WTC11 (cell line): ENCODE measurements at regions not wholly inside any gene's neighbourhood (a gene's known extent, or its start where the extent isn't known, plus 50 kb on each side); places are given as distances from the start of the nearest gene placed in this dataset.

Source experiments
- ATAC-seq: fragments of 200-7000 bp; cut with Tn5 transposase; 2 replicates; pipeline ENCODE4 v1.10.0; 2021; ENCODE audit warnings: mild to moderate bottlenecking, moderate library complexity
- CTCF ChIA-PET: fragments of 300-600 bp; sonication (Branson Sonifier 250); formaldehyde crosslinking; loops from one replicate; lab custom pipeline; 2021; ENCODE audit warnings: antibody characterized with exemption; lab: Charles Lee
- POLR2A ChIA-PET: fragments of 350-600 bp; sonication (Branson Sonifier 250); formaldehyde crosslinking; loops from one replicate; lab custom pipeline; 2021; ENCODE audit warnings: antibody characterized with exemption; lab: Charles Lee
- DNase-seq: peaks from one replicate; pipeline ENCODE4 v3.0.0; 2021; ENCODE audit warnings: low spot score
- H3K27ac Mint-ChIP-seq: 2 replicates; pipeline ENCODE4 v1.8.0; 2021; ENCODE audit warnings: mixed read lengths
- H3K27me3 Mint-ChIP-seq: 2 replicates; pipeline ENCODE4 v1.8.0; 2021; ENCODE audit warnings: low read depth, mild to moderate bottlenecking, moderate library complexity, mixed read lengths
- H3K36me3 Mint-ChIP-seq: 2 replicates; pipeline ENCODE4 v1.8.0; 2021; ENCODE audit warnings: mixed read lengths
- H3K4me1 Mint-ChIP-seq: 2 replicates; pipeline ENCODE4 v1.8.0; 2022; ENCODE audit warnings: mixed read lengths
- H3K4me3 Mint-ChIP-seq: 2 replicates; pipeline ENCODE4 v1.8.0; 2021; ENCODE audit warnings: mild to moderate bottlenecking, moderate library complexity, mixed read lengths
- H3K9me3 Mint-ChIP-seq: 2 replicates; pipeline ENCODE4 v1.8.0; 2021; ENCODE audit warnings: mixed read lengths
- AFF4 ChIP-seq: sonication (generic); formaldehyde crosslinking; IDR thresholded peaks from 2 replicates; pipeline ENCODE4 v1.8.1; 2023; ENCODE audit warnings: mild to moderate bottlenecking, missing genetic modification reagents, borderline replicate concordance
- CTCF ChIP-seq: fragments of 200-600 bp; IDR thresholded peaks from 2 replicates; pipeline ENCODE4 v1.8.0; 2022; ENCODE audit warnings: antibody characterized with exemption
- ELF4 ChIP-seq: sonication (generic); formaldehyde crosslinking; IDR thresholded peaks from 2 replicates; pipeline ENCODE4 v1.8.1; 2022; ENCODE audit warnings: low read depth, mild to moderate bottlenecking, moderate library complexity, missing genetic modification reagents
- FOXK1 ChIP-seq: sonication (generic); formaldehyde crosslinking; IDR thresholded peaks from 2 replicates; pipeline ENCODE4 v1.8.0; 2022; ENCODE audit warnings: mild to moderate bottlenecking, moderate library complexity, missing genetic modification reagents
- GABPB1 ChIP-seq: sonication (generic); formaldehyde crosslinking; IDR thresholded peaks from 2 replicates; pipeline ENCODE4 v1.8.1; 2023; ENCODE audit warnings: mild to moderate bottlenecking, missing genetic modification reagents
- NR2C2 ChIP-seq: sonication (generic); formaldehyde crosslinking; IDR thresholded peaks from 2 replicates; pipeline ENCODE4 v1.8.0; 2022; ENCODE audit warnings: mild to moderate bottlenecking, missing genetic modification reagents
- RELA ChIP-seq: sonication (generic); formaldehyde crosslinking; IDR thresholded peaks from 2 replicates; pipeline ENCODE4 v1.8.1; 2022; ENCODE audit warnings: missing genetic modification reagents, mild to moderate bottlenecking, borderline replicate concordance
- STAT6 ChIP-seq: sonication (generic); formaldehyde crosslinking; conservative IDR thresholded peaks from 2 replicates; pipeline ENCODE4 v1.8.1; 2023; ENCODE audit warnings: mild to moderate bottlenecking, low read depth, missing genetic modification reagents, moderate library complexity
- ZNF138 ChIP-seq: sonication (generic); formaldehyde crosslinking; conservative IDR thresholded peaks from 2 replicates; pipeline ENCODE4 v1.8.1; 2022; ENCODE audit warnings: mild to moderate bottlenecking, moderate library complexity, missing genetic modification reagents
- ZNF281 ChIP-seq: sonication (generic); formaldehyde crosslinking; IDR thresholded peaks from 2 replicates; pipeline ENCODE4 v1.8.0; 2023; ENCODE audit warnings: mild to moderate bottlenecking, missing genetic modification reagents
- TF ChIP-seq, protein P1 (sequence below): fragments of 250-450 bp; sonication (Bioruptor Pico); IDR thresholded peaks from 2 replicates; pipeline ENCODE4 v1.9.0; 2021; ENCODE audit warnings: mild to moderate bottlenecking
- TF ChIP-seq, protein P2 (sequence below): sonication (generic); formaldehyde crosslinking; IDR thresholded peaks from 2 replicates; pipeline ENCODE4 v1.8.1; 2023; ENCODE audit warnings: mild to moderate bottlenecking, missing genetic modification reagents

GRCh38 chr10:121043124-121043849 lies 192.1 kb downstream of the WDR11 start:
- H3K36me3 Mint-ChIP-seq = no peaks in the 10 kb centered on the region
- ChIA-PET POLR2A (no interaction called here), CTCF (no interaction called here)
- H3K4me3 Mint-ChIP-seq = no peak overlapping the region
- H3K27me3 Mint-ChIP-seq = no peaks in the 10 kb centered on the region
- no peak overlapping the region for H3K27ac Mint-ChIP-seq
- no peaks in the 10 kb centered on the region for H3K4me1 Mint-ChIP-seq
- ATAC-seq (no peak), DNase-seq (no peak)
- peak; percentile 60 for TF ChIP-seq GABPB1 (CRISPR knock-in tag)
- TF ChIP-seq, protein P1, sequence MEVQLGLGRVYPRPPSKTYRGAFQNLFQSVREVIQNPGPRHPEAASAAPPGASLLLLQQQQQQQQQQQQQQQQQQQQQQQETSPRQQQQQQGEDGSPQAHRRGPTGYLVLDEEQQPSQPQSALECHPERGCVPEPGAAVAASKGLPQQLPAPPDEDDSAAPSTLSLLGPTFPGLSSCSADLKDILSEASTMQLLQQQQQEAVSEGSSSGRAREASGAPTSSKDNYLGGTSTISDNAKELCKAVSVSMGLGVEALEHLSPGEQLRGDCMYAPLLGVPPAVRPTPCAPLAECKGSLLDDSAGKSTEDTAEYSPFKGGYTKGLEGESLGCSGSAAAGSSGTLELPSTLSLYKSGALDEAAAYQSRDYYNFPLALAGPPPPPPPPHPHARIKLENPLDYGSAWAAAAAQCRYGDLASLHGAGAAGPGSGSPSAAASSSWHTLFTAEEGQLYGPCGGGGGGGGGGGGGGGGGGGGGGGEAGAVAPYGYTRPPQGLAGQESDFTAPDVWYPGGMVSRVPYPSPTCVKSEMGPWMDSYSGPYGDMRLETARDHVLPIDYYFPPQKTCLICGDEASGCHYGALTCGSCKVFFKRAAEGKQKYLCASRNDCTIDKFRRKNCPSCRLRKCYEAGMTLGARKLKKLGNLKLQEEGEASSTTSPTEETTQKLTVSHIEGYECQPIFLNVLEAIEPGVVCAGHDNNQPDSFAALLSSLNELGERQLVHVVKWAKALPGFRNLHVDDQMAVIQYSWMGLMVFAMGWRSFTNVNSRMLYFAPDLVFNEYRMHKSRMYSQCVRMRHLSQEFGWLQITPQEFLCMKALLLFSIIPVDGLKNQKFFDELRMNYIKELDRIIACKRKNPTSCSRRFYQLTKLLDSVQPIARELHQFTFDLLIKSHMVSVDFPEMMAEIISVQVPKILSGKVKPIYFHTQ = no peak
- 0 out of 2 replicates have a peak, but pooled peaks cover 5% of the 10 kb centered on the region for H3K9me3 Mint-ChIP-seq

DNA sequence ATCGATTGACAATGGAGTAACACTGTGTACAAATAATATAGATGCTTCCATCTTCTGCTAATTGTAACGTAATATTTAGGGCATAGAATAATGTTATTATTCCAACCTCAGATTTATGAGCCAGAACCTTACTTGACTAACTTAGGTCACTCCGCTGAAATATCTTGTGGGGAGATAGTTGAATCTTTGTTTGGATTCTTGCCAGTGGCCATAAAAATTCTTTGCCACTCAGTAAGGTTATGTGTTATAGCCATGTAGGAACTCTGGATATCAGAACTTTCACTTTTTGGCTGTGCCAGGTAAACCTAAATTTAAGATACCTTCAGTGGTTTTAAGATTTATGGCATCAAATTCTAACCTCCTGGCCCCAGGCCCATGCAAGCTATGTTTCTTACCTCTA lies 197.6 kb downstream of the WDR11 start:
- ChIA-PET CTCF (no interaction called here), POLR2A (no interaction called here)
- Mint-ChIP-seq H3K9me3 (peaks cover 13% of the 10 kb centered on the region), H3K27me3 (no peaks in the 10 kb centered on the region), H3K4me3 (no peak overlapping the region), H3K27ac (no peak overlapping the region), H3K36me3 (0 out of 2 replicates have a peak, but pooled peaks cover 2% of the 10 kb centered on the region), H3K4me1 (no peaks in the 10 kb centered on the region)
- DNase-seq = no peak
- ATAC-seq = no peak
- TF ChIP-seq STAT6 (no peak), NR2C2 (CRISPR knock-in tag) (no peak), ZNF138 (CRISPR knock-in tag) (no peak), ELF4 (CRISPR knock-in tag) (no peak), FOXK1 (CRISPR knock-in tag) (no peak), CTCF (no peak), RELA (no peak), ZNF281 (no peak), AFF4 (CRISPR knock-in tag) (no peak)
- TF ChIP-seq, protein P2, sequence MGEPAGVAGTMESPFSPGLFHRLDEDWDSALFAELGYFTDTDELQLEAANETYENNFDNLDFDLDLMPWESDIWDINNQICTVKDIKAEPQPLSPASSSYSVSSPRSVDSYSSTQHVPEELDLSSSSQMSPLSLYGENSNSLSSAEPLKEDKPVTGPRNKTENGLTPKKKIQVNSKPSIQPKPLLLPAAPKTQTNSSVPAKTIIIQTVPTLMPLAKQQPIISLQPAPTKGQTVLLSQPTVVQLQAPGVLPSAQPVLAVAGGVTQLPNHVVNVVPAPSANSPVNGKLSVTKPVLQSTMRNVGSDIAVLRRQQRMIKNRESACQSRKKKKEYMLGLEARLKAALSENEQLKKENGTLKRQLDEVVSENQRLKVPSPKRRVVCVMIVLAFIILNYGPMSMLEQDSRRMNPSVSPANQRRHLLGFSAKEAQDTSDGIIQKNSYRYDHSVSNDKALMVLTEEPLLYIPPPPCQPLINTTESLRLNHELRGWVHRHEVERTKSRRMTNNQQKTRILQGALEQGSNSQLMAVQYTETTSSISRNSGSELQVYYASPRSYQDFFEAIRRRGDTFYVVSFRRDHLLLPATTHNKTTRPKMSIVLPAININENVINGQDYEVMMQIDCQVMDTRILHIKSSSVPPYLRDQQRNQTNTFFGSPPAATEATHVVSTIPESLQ (CRISPR knock-in tag) = no peak
